ENCODE measurements at regions not wholly inside any gene's neighbourhood (a gene's known extent, or its start where the extent isn't known, plus 50 kb on each side); places are given as distances from the start of the nearest gene placed in this dataset.
"Not testable (repeated sequence)": the region's sequence is repeated elsewhere in the genome, so short reads cannot be mapped to it uniquely, and the experiment has no call there.

DNA sequence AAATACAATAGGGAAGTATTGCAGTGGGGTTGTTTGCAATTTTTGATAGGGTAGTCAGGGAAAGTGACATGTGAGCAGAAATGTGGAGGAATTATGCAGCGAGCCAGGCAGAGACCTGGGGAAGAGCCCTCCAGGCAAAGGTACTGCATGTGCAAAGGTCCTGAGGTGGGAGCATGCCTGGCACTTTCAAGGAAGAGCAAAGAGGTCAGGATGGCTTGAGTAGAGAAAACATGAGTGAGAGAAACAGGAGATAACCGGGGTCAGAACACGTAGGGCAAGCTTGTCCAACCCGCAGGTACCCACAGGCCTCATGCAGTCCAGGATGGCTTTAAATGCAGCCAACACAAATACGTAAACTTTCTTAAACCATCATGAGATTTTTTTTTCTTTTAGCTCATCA lies 71.0 kb downstream of the COQ2 start:
- no peak for DNase-seq (ENCODE audit: low spot score)

DNA sequence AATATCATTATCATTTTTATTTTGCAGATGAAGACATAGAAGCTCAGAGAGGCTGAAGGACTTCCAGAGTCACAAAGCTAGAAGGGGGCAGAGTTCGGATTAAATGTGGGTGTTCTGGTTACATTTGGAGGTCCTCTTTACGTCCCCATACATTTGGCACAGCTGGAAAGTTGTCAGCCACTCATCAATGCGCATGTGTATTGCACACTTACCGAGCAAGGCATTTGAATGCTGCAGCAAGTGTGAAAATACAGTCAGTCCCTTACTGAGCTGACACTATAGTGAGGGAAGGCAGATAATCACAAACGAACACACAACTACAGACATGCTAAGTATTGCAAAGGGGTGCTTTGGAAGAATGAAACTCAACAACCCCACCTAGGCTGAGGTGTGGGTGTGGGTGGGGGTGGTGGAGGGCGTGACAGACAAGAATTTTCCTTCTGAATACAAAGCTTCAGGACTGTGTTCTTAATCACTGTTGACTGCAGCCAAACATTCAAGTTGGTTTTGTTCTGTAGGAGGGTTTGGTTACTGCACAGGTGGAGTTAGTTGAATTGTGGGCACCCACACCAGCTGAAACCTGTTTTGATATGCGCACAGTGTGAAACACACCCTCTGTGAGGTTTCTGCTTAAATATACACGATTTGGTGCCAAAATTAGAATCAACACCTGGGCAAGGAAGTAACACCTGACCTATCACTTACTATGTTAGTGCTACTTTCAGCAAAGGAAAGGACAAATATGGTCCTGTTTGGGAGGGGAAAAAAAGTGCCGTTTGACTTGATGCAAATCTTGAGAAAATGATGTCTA lies 72.4 kb downstream of the COQ2 start:
- DNase-seq (ENCODE audit: low spot score): no peak

DNA sequence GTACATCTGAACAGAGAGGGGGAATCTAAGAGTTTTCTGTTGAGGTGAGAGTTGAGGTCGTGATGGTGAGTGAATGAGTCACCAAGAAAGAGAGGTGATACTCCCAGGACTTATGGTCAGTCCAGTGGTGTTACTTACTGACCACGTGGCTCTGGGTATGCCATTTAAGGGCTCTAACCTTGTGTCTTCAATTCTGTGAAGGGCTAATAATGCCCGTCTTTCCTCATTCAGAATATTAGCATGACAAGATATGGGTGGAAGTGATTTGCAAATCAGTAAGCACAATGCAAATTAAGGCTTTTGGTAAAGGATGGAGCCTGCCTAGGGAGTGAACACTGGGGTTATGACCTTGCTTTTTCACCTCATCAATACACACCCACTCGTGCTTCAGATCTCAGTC lies 75.2 kb downstream of the COQ2 start:
- no peak for DNase-seq (ENCODE audit: low spot score)

DNA sequence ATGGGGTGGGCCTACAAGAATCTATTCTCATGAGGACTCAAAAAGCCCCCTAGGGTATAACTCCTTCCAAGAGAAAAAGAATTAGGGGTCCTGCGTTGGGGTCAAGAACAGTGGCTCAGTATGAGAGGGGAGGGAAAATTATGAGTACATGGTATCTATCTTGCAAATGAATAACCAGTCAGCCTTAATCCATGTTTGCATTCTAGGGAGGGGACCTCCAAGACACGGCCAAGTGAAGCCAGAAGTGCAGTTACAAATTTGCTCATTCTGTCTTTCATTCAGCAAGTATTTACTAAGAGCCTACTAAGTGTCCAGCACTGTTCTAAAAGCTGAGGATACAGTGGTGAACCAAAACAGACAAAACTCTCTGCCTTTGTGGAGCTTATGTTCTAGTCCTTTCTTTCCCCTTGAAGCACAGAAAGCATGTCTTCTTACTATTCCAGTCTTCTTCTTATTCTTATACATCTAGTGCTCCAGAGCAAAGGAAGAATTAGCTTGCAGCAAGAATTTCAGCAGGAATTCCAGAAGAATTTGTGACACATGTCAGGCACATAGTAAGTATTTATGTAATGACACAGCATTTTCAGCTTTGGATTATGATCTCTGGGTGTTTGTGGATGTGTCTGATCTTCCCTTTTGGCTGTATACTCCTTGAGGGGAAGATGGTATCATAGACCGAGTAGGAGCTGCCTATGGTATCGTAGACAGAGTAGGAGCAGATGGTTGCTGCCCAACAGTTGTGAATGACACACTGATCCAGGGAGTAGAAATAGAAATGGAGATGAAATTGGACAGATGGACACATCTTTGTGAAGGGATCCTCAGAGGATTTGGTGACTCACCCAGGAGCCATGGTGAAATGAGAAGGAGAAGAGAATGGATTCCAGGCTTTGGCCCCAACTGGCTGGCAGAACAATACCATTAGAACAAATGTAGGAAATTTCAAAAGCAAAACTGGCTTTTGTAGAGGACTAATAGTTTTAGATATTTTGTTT lies 75.9 kb downstream of the COQ2 start:
- no peak for DNase-seq (ENCODE audit: low spot score)

DNA sequence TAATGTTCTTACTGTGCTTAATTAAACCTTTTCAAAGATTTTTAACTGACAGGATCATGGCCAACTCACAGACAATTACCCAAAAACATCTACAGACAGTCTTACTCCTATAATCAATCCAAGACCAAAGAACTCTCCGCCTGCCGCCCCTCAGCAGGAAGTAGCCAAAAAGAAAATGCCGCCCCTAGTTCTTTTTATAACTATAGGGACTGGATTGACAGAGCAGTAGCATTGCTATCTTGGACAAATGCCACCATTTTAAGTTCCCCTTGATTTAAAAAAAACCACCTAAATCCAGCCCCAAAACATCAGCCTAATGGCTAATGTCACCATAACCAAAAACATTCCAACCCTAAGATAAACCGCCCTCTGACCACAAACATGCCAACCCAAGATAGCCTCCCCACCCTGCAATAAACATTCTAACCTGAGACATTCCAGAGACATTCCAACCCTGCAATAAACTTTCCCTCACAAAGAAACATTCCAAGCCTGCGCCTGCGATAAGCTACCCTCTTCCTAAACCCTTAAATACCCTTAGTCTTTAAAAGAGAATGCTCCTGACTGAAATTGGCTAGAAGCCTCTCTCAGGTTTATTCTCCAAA lies 77.0 kb downstream of the COQ2 start:
- DNase-seq (ENCODE audit: low spot score): no peak

DNA sequence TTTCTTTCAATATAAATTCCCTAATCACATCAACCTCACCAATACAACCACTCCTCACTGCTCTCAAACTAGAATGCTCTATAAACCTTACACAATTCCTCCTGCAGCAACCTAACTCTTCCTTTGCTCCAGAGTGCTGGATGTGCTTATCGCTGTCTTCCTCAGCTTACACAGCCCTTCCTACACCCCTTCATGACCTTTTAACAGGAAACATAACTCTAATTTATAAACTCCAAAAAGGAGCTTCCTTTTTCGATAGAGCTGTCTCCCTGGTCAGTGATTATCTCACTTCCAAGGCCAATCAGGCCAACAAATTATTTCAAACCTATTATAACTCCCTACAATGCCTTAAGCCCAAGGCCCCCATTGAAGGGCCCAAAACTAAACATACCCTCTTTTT lies 78.8 kb downstream of the COQ2 start:
- DNase-seq (ENCODE audit: low spot score): no peak

DNA sequence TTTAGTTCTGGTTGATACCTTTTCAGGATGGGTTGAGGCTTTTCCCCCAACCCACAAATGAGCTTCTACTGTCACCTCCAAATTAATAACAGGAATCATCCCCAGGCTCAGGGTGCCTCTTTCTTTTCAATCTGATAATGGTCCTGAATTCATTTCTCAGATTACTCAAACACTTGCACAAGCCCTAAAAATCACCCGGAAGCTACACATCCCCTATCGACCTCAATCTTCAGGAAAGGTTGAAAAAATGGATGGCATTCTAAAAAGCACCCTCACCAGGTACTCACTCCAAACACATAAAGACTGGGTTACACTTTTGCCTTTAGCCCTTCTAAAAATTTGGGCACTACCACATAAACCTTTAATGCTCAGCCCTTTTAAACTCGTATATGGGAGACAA lies 79.9 kb downstream of the COQ2 start:
- DNase-seq (ENCODE audit: low spot score): no peak

DNA sequence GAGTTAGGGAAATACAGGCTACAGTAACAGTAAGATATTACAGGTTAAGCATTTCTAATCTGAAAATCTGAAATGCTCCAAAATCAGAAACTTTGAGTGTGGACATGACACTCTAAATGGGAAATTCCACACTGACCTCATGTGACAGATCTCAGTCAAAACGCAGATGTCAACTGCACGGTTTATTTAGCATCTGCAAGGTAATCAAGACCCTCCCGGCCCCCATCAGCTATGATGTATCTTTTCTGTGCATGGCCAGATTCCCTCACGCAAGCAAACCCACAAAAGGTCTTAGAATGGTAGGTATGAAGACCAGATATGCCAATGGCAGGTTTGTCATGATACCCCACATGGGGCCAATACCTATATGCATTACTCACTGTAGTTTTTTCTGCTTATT lies 82.8 kb downstream of the COQ2 start:
- DNase-seq (ENCODE audit: low spot score): no peak

DNA sequence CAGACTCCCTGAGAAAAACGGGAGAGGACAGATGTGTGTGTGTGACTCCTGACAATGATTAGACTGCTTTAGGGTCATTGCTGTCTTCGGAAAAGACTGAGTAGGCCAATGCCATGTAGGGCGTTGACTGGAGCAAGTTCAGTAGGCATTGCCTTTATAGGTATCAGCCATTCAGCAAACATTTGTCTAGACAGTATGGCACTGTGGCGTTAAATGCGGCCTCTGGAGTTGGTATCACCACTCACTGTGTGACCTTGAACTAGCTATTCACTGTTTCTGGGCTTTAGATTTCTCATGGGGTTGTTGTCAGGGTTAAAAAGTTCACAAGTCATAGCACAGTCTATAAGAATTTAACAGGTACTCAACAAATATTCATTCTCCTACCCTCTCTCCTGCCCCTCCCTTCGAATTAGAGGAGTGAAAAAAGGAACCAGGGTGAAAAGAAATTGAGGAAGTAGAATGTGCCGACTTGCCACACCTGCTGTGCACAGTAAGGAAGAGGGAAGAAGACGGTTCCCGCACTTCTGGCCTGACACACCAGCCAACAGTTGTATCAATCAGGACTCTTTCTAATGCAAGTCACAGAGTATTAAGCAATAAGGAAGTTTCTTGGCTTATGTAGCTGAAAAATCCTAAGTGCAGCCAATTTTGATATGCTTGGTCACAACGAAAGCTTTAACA lies 83.2 kb upstream of the PLAC8 start:
- DNase-seq (ENCODE audit: low spot score): peak; percentile 20

DNA sequence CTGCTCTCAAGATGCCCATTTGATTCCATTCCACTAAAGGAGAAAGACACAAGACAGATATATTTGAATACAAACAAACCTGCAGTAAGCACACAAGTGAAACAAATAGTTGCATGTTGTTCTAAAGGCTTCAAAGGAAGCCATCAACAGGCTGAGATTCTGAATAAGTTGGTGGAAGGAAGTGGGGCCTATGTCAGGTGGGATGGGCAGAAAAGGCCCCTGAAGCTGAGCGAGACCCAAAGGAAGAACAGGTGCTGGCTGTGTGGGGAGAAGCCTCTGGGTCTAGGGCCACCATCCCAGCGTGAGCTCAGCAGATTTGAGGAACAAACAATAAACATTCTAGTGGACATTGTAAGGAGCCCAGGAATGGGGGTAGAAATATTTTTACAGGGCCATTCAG lies 82.4 kb upstream of the PLAC8 start:
- no peak for DNase-seq (ENCODE audit: low spot score)

DNA sequence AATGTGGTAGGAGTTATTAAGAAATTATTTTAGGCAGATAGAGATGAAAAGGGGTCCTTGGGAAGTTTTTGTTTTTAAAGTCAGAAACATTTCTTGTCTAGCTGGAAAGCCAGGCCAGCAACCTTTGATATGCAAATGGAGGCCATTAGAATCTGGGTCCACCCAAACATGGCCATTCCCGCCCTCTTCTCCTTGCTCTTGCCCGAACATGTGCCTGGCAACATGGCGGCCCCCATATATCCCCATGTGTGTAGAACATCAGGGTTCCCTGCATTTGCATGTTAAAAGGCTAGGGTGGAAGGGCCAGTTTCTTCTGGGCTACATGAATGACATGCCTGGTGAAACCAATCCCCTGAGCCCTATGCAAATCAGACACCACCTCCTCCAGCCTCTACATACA lies 80.7 kb upstream of the PLAC8 start:
- no peak for DNase-seq (ENCODE audit: low spot score)

DNA sequence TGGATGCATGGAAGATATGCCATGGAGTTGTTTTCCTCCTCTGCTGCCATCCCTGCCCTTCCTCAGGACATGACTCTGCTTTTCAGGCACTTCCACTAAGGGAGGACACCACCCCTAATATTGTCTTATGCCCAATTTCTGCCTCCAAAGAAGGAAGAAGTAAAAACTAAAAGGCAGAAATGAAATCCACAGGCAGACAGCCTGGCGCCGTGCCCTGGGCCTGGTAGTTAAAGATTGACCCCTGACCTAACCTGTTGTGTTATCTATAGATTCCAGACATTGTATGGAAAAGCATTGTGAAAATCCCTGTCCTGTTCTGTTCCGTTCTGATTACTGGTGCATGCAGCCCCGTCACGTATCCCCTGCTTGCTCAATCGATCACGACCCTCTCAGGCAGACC lies 80.1 kb upstream of the PLAC8 start:
- not testable (repeated sequence) for DNase-seq (ENCODE audit: low spot score)

DNA sequence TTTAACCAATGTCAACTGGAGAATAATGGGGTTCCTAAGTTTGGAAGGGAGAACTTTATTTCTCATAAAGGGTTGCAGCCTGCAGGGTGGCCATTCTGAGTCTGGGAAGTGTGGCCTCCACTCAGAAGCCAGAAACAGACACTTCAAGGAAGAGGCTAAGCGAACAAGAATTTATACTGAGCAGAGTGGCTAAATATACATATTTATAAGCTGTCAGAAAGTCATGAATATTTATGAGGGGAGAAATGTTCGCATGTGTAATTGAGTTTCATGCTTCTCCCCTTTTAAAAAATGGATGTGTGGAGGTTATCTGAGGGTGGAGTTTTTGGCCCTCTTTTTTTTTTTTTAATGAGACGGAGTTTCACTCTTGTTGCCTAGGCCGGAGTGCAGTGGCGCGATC lies 78.1 kb upstream of the PLAC8 start:
- no peak for DNase-seq (ENCODE audit: low spot score)

DNA sequence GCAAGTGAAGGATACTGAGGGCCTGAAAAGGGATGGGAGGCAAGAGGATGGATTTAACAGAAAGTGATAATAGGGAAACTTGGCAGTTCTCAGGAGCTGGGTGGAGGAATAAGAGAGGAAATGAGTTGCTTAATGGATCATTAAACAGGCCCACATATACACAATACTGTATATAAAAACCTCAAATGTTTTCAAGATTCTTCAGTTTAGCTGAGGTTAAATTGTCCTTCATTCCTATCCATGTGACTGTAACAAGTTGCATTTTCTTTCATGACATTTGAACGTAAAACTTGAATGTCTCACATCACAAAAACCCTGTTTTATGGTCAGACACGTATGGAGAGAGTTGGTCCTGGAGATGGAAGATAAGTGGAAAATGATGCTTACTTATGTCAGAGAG lies 76.5 kb upstream of the PLAC8 start:
- no peak for DNase-seq (ENCODE audit: low spot score)

DNA sequence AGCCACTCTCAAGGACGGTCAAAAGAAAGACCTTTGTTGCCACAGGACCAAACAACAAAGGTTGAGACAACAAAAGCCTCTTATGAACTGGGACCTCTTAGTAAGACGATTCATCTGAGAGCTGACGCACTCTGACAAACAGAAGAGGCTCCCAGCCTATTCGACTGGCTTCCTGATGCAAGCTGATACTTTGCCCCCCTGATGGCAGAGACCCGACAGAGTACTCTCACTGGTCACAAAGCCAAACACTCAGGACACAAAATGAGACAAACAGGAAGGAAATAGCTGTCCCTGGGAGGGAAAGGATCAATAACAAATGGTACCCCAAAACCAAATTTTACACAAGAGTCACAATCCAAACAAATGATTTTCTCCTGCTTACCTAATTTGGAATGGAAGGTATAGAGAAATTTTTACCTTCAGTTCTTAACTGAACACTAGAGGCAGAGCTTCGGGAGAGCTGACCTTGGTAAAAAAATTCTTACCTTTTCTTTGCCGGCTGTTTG lies 75.2 kb upstream of the PLAC8 start:
- DNase-seq (ENCODE audit: low spot score): no peak

DNA sequence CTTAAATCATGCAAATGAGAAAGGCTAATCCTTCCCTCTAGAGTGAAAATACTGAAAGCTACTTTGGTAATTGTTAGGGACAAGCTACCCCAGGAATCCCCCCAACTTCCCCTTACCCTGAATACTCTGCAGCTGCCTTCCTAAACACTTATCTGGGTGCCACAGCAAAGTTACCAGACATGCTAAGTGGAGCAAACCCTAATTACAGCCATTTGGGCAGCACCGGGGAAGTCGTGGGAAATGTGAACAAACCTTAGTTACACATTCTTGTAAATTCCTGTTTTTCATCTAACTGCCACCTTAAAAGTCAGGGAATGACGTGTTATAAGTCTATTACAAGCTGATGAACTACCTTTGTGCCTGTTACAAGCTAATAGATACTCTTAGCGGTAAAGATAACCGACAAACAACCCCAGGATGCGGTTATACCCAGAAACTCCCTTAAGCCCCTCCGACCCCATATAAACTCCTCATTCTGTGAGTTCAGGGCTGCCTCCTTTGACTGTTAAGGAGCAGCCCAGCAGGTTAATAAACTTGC lies 66.0 kb upstream of the PLAC8 start:
- no peak for DNase-seq (ENCODE audit: low spot score)

DNA sequence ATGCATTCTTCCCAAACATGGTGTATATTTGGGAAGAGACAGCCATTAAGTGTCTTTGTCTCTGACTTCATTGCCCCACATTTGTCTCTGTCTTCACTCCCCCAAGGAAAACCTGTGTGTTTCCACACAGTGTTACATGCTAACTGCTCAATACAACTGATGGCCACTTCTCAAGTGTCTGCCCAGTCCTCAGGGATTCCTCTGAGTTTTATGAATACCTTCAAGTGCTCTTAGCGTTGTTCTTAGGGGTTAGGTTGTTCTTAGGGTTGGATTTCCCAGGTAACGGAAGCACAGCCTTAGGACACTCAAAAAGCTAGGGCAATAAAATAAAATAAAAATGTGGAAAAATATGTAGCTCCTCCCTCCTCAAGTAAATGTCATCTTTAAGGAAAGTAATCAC lies 64.7 kb upstream of the PLAC8 start:
- DNase-seq (ENCODE audit: low spot score): no peak

DNA sequence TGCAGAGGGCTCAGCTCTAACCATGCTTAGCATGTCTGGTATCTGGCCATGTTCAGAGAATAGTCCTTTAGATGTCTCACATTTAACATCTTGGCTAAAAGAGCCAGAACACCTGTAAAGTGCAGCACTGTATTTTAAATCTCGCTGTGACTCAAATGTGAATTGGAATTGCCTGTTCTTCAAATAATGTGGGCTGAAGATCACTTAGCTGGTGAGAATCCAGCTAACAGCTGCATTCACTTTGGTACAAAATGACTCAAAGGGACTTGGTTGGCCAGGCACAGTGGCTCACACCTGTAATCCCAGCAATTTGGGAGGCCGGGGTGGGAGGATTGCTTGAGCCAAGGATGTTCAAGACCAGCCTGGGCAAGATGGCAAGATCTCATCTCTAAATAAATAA lies 63.5 kb upstream of the PLAC8 start:
- DNase-seq (ENCODE audit: low spot score): no peak

DNA sequence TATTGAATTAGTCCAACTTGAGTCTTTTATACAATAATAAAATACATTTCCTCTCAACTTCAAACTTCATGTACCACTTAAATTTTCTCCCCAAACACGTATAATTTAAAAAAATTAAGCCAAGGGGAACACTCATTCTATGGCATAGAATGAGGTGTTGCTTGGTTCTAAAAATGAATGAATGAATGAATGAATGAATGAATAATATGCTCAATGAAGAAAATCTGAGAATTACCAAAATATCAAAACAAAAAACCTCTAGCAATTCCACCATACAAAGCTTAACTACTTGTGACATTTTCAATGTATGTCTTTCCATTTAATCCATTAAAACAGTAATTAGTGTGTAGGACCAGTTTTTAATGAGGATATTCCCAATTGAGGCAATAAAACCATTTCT lies 62.7 kb upstream of the PLAC8 start:
- no peak for DNase-seq (ENCODE audit: low spot score)

DNA sequence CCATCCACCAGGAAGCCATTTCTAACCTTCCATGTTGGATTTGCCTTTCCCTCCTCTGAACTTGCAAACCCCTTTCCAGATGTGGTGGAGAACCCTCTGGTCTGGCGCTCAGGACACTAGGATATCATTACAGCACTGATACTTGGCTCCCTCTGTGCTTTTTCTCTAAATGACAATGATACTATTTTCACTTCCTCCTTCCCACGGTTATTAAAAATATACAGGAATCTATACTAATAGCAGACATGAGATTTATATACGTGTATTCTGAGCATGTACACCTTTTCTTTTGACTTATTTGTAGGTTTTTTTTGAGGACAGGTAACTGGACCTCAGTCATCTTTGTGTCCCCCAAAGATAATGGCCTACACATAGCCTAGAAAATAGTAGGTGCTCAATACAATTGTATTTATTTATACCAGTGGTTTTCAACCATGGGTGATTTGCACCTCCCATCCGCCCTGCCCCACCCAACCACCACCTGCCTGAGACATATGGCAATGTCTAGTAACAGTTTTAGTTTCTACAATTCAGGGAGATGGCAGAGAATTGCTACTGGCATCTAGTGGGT lies 60.4 kb upstream of the PLAC8 start:
- DNase-seq (ENCODE audit: low spot score): no peak

DNA sequence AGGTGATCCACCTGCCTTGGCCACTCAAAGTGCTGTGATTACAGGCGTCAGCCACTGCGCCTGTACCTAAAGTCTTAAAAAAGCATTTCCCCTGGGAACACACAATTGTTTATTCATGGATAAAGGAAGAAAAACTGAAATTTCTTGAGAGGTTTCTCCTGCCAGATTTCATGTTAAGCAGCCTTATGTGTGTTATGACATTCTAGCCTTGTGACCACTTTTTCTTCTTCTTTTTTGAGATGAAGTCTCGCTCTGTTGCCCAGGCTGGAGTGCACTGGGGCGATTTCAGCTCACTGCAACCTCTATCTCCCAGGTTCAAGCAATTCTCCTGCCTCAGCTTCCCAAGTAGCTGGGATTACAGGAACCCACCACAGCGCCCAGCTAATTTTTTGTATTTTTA lies 57.8 kb upstream of the PLAC8 start:
- DNase-seq (ENCODE audit: low spot score): no peak

Measured in umbilical cord (tissue), 1 donor.